ENCODE measurements at regions not wholly inside any gene's neighbourhood (a gene's known extent, or its start where the extent isn't known, plus 50 kb on each side); places are given as distances from the start of the nearest gene placed in this dataset.

DNA sequence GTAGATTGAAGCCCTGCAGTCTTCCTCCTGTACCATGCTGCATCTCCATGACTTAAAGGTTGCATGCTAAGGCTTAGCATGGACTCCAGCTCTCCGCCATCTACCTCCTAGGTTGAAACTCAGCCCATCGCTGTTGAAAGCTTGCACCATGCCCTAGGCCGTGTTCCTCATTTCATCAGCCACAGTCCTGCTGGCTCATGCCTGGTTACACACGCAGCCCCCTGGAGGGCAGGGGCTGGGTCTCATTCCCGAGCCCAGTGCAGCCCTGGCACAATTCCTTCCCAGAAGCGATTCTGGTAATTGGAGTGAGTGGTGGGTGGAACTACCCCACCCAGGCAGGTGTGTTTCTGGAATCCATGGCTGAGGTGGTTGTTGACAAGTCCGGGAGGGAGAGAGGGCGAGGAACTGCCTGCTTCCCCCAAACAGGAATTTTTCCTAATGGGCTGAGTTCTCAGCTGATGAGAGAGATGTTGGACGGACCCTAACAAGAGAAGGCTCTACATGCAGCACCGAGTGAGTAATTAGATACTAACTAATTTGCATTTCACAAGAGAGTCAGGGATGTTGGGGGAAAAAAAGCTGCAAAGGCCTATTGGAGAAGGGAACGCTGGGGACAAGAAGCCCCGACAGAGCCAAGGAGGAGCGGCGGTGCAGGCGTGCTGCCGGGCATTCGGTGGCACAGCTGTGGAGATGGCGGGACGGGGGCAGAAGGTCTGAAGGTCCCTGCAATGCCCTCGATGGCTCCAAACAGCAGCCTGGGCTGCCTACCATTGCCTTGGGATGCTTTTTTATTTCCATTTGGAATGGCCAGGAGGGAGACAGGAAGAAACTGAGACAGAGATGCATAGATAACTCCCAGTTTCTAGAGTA lies 92.3 kb upstream of the TLE3 start:
- no peak for DNase-seq

DNA sequence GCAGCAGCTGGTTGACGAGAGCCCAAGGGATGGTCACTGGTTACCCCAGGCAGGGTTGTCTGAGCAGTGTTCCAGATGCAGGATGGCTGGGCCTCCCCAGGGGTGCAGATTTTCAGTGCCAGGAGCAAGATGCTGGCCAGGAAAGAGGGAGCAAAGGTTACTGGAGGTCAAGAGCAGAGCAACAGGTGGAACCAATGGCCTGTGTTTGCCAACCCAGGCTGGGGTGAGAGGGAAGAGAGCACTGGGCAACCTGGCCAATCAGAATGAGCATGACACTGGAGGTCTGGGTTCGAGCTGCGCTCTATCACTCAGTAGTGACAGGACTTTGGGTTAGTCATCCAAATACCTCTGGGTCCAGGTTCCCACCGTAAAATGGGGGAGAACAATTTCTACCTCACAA lies 90.6 kb upstream of the TLE3 start:
- DNase-seq: no peak

DNA sequence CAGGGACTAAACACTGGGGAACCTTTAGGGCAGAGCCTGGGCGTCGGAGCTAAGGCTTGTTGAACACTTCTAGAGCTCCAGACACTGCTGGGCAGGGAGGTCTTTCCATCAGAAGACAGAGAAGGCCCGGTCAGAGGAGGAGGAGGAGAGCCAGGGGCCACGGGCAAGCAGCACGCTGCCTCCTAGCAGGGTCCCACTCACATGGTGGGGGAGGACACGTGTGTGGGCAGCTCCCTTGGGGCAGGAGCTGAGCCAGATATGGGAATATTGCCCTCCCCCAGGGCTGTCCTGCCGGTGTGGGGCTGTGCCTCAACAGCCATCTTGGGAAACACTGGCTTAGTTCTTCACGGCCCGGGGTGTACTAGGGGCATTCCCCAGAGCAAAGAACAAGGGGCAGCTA lies 89.6 kb upstream of the TLE3 start:
- DNase-seq: no peak

DNA sequence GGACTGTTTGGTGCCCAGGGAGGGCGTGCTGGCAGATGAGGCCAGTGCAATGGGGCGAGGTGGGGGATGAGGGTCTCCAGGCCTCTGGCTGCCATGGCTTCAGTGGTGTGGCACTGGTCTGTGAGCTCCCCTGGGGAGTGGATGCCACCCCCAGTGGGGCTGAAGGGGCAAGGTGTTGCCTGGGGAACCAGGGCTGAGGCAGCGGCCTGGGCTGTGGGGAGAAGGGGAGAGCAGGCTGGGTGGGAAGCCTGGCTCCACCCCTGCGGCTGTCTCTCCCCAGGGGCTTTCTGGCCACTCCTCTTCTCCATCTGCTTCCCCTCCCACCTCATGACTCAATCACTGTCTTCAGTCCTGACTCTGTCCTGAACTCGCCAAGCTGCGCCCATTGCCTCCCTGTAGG lies 88.4 kb upstream of the TLE3 start:
- no peak for DNase-seq

DNA sequence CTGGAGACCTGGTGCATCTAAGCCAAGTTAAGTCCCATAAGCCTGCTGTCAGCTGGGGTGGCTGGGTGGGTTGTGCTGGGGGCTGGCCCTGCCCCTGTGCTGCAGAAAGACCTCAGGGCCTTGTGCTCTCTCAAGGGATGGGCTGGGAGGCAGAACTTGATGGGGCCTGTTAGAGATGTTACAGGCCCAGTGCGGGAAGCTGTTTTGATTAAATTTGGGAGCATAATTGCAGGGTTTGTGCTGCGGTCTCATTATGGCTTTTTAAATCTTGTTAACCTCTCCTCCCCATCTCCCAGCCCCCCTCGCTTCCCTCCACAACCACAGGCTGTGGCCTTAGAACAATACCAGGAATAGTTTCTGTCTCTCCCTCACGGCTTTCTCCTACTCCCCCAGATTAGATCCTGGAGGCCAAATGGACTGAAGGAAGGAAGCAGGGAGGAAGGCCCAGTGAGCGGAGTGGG lies 87.6 kb upstream of the TLE3 start:
- no peak for DNase-seq

DNA sequence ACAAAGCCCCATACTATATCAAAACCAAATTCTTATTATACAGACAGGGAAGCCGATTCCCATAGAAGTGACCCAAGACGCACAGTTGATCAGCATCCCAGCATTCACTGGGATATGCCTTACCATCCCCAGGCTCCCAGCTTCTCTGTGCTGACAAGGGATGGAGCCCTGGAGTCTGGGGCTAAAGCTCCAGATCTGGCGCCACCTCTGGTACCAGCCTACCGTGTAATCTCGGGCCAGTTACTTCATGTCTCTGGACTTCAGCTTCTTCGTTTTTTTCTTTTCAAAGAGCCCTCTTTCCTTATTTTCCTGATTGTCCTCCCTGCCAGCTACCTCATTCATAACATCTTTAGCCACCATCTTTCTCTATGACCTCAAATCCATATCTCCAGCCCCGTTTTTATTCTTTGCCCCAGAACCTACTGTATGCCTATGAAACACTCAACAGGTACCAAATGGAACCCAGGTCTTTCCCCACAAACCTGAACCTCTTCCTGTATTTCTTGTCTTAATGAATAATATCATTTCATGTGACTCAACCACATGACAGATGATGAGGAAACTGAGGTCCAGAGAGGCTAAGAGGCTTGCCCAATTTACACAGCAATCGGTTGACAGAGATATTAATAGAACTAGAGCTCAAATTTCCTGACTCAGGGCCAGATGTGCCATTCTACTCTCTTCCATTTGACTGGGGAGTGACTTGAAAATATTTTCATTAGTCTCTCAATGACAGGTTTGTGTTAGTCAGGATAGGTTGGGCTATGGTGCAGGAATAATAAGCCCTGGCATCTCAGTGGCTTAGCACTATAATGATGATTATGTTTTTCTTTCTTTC lies 85.4 kb upstream of the TLE3 start:
- no peak for DNase-seq

DNA sequence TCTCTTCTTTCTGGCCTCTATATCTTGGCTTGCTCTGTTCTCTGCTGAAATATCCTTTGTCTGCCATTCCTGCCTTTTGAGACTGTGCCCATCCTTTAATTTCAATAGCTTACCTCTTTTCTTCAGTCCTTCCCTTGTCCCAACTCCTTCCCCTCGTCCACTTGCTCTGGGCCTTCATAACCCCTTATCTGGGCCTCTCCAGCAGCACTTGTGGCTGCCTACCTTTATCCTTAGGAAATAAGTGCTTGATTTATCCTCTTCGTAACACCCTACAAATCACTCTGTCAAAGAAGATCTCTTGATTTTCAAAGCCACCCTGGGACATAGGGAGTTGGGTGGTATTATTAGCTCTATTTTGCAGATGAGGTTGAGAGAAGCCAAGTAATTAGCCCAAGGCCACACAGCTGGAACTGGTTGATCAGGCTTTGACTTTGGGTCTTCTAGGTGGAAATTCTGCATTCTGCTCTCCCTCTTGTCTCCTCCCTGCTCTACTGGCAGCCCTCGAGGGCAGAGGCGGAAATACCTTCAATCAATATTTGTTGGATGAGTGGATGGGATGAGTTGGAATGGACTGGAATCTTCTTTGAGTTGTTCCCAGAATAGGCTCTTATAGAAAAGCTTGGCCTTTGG lies 84.0 kb upstream of the TLE3 start:
- no peak for DNase-seq

DNA sequence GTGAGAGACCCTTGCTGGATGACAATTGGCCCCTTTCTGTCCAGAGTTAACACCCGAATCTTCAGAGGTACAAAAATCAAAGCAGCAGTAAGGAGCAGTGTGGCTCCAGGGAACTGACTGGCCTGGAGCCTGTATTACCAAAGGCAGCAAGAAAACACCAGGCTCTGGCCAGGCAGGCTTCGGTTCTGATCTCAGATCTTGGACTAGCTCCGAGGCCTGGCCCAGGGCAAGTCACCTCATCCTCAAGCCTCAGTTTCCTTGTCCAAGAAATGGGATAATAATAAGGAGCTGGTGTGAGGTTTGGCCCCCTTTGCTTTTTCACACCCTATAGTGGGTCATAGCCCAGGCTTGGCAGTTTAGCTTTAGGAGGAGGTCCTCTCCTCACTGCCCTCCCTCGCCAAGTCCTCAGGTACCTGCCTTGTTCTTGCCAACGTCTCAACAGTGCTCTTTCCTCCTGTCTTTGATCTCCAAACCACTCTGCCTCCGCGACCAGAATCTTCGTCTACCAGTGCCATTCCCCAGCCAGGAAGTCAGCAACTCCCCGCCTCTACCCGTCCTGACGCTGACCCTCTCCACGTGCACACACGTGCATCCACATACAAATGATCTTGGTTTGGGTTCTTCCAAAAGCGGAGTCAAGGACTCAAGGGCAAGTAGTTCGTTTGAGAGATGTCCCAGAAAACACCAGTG lies 82.6 kb upstream of the TLE3 start:
- no peak for DNase-seq

DNA sequence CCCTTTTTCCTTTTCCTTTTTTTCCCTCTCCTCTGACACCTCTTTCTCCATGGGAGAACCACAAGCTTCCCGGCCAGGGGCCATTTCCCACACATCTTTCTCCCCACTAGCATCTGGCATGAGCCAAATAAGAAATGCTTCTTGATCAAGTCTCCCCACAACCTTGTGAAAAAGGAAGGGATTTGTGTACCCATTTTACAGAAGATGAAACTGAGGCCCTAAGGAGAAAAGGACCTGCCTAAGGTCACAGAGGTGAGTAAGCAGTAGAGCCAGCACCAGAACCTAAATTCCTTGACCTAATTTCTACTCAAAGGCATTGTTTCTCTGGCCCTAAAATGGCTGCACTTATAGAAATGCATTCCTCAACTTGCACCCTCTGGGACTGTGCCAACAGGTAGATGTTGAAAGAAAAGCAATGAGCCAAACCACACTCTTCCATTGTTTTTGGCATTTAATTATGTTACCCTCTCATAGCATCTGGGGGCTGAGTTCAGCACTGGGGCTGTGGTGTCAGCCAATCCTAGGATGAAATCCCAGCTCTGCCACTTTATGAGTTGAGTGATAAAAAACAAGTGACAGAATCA lies 81.7 kb upstream of the TLE3 start:
- DNase-seq: no peak

DNA sequence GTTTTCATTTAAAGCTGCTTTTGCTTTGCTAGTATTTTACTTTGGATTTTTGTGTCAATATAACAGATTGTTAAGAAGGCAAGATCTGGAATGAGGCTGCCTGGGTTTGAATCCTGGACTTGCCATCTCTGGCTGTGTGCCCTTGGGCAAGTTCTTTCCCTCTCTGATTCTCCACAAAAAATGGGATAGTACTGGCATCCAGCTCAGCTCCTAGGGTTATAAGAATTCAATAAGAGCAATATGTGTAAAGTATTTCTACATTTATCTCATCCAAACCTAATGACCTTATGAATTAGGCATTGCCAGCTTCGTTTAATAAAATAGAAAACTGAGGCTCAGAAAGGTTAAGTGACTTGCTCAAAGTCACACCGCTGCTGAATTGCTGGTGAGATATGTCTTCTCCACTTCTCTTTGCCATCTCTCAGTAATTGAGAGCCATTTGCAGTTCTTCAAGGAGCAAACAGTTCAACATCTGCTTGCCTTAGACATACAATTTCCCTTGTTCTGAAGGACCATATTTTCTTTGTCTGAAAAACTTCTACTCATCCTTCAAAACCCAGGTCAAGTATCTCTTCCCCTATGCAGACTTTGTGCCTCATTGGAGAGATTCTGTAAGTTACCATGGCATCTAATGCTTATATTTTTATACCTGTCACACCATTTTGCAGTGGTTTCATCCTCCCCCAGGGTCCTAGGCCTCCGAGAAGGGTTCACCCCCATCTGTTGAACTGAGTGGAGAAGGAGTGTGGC lies 80.8 kb upstream of the TLE3 start:
- no peak for DNase-seq

DNA sequence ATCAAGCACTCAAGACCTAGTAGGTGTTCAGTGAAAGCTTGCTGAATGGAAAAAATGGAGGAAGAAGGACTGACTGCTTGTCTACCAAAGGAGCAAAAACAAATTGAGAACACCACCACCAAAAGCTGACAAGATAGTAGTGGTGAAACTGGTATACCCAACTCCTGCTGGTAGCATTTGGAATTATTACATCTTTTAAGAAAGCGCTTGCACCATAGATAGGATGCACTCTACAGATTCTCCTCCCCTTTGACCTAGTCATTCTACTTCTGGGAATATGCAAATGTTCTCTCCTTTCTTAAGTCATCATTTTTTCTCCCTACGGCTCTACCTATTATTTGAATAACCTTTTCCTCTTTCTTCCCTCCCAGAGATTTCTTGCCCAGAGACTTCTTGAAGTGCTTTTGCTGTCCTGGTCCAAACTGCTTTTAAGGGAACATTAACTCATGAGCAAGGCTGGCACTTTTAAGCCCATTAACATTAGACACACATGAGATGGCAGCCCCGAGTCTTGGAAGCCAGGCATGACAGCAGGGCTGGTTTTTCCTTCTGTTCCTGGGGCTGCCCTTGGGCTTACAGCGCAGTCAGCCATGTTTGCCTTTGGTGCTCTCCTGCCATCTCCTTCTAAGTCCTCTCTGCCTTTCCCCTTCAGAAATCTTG lies 75.0 kb upstream of the TLE3 start:
- DNase-seq: no peak

DNA sequence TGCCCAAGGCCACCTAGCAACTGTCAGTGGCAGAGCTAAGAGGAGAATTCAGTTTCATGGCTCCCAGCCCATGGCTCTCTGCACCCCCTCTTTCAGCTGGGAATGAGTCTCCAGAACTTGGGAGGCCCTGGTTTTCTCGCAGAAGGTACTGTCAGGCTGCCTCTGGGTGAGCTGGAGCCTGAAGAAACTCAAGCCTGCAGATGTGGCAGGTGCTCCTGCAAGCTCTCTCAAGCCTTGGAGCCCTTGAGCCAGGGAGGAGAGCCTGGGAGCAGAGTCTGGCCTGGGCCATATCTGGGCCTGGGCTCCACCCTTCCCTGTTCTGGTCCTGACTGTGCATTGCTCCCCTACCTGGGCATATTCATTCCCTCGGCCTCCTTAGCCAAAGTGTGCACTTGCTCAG lies 74.4 kb upstream of the TLE3 start:
- DNase-seq: no peak

DNA sequence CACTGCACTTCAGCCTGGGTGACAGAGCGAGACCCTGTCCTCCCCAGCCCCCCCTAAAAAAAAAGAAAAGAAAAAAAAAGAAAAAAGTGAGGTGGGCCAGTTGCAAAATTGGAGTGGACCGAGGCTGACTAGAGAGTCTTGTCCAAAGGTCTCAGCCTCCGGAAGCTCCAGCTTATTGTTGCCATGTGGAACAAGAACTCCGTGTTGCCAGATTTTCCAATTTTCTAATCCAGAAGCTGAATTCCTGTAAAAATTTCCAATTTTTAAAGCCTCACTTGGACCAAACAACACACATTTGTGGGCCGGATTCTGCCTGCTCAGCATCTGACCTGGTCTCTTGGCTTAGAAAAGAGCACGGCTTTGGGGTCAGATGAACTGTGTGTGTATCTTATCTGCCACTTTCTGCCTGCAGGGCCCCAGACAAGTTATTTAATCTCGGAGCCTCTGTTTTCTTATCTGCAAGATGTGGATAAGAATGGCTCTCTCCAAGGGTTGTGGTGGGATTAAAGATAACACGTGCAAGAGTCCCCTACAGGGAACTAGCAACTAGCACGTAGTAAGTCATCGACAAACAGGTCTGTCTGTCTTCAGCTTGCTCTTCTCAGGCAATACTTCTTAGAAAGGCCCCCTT lies 73.7 kb upstream of the TLE3 start:
- DNase-seq: no peak

DNA sequence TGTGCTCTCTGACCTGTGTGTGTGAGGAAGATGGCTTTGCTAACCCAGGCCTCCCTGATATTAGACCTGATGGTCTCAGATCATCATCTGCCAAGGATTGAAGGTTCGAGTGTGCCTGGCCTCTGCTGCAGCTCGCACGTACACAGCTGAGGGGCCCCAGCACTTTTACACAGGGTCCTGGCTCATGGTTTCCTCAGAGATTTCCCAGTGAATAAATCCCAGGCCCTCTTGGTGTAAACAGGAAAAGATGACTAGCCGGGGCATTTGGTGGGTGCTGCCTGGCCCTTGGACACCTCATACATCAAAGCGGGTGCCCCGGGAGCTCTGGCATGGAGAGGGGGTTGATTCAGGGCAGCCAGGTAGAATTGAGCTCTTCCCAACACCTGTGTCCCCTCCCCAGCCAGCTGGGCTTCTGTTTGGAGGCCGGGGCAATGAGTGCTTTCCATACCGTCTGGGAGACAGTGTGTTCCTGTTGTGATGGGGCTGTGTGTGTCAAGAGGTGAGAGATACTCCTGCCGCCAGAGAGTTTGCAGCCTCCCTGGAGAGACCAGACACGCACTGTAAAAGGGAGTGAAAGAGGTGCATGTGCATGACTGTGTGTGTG lies 72.5 kb upstream of the TLE3 start:
- DNase-seq: no peak

DNA sequence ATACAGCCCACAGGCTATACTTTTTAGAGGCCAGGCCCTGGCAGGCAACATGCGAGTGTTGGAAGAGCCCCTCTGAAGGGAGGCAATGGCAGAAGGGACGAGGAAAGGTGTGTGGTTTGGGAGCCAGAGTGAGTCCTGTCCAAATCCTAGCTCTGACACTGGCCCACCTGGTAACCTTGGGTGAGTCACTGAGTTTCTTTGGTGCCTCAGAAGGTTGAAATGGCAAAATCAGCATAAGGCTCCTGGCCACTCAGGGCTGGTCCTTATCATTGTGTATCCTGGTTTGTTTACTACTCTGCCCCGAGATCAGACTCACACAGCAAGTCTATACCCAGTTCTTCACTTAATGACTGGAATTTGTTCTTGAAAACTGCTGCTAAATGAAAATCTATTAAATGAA lies 71.4 kb upstream of the TLE3 start:
- DNase-seq: no peak

DNA sequence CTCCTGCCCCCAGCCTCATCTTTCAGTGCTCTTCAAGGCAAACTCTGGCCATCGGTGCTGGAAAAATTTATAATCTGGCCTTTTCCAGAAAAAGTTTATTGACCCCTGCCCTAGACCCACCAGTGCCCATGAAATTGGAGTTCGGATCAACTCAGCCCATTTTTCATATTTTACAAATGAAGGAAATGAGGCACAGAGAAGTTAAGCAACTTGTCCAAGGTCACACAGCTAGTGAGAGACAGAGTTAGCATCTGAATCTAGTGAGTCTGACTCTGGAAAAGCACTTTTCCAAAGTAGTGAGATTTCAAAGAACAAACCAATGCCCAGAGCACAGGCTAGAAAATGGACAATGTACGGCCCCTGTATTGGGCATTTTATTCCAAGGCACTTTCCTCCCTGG lies 69.4 kb upstream of the TLE3 start:
- no peak for DNase-seq

DNA sequence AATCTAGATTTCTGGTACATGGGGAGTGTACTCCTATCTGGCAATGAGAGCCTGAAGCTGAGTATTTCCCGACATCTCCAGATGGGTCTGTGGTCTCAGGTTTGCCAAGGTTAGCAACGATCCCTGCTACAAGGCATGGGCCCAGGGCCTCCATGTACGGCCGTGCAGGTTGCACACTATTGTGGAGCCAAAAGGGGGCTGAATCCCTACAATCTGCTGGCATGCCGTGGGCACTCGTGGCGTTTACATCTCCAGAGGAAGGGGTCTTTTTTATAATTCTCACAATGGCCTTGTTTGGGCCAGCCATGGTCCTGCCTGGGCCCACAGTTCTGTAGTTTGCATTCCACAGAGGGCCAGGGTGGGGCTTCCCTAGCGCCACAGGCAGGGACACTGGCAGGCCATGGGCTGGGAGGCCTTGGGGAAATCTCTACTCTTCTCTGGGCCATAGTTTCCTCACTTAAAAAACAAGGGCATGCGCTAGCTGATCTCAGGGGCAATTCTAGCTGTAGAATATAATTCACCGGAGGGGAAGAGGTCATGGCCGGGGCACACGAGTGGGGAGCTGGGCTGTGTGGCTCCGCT lies 68.9 kb upstream of the TLE3 start:
- no peak for DNase-seq

DNA sequence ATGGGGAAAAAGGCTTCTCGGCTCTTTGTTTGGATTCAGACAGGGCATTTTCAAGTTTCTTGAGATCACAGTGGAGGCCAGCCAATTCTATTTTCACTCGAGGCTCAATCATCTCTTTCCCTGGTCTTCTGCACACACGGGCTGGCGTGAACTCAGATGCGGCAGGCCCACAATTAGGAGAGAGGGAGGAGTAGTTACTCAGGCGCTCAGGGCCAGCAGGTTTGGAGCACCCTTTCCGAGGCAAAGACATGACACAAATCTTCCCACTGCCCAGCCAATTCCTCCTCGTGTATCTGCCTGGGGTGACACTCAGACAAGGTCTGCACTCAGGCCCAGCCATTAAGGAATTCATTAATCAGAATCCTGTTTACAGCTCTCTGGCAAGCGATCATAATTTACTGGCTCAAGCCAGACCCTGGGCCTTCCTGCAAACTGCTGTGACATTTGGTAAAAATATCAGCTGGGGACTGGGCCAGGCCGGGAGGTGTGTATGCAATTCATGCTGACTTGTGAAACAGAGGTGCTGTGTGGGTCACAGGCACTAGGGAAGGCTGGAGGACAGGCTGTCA lies 68.1 kb upstream of the TLE3 start:
- no peak for DNase-seq

DNA sequence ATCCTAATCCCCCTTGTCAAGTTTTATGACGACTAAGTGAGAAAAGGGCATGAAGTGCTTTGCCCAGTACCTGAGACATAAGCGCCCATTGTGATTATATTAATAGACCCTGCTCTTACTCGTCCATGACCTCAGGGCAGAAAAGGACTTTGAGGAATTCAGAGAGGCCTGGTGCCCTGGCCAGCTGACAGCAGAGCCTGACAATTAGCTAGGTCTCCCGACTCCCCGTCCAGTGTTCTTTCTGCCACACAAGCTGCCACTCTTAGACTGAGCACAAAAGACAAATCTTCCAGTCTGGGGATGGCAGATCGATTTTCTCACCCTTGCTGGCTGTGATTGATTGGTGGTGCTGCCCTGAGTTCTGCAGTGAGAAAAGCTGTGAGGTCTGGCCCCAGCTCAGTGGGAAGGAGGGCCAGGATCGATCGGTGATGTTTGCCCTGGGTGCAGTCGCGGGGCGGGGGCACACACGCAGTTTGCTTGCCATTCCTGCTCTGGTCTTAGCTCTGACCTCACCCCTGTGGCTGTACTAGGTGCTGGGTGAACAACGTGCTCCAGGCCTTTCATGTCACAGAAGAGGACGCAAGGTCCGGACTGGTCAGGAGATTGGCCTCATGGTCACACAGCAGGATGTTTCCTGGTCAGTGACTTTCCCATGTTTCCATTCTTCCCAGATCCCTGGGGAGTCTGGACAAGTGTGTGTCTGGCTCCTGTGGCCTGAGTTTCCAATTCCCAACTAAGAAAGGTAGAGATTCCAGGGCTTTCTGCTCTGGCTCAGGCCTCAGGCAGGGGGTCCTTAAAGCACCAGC lies 67.4 kb upstream of the TLE3 start:
- DNase-seq: no peak
